OCI-LY7 (cell line): ENCODE measurements at regions not wholly inside any gene's neighbourhood (a gene's known extent, or its start where the extent isn't known, plus 50 kb on each side); places are given as distances from the start of the nearest gene placed in this dataset.
A peak's percentile ranks its signal among the peaks of the same experiment; 100 is the strongest.

Experiments
- BruUV-seq: library from RNA; stranded (reverse); fragments of 400-500 nt; replicated peaks from 2 replicates; lab custom pipeline; 2021; lab: Mats Ljungman, UMichigan
- CTCF ChIA-PET: fragments of 300-600 bp; sonication (Branson Sonifier 250); formaldehyde crosslinking; loops from one replicate; lab custom pipeline; 2022; ENCODE audit warnings: antibody characterized with exemption; ENCODE audit not compliant: unreplicated experiment; lab: Charles Lee
- POLR2A ChIA-PET: fragments of 300-600 bp; sonication (Branson Sonifier 250); formaldehyde crosslinking; loops from one replicate; lab custom pipeline; 2022; ENCODE audit warnings: antibody characterized with exemption; lab: Charles Lee
- DNase-seq: peaks from one replicate; pipeline ENCODE4 v3.0.0-alpha.2; 2015; ENCODE audit warnings: low spot score
- H2AFZ ChIP-seq: fragments of 200-600 bp; sonication (generic), shearing (Covaris generic); 2 replicates; pipeline ENCODE4 v1.6.1; 2014; ENCODE audit warnings: mild to moderate bottlenecking, antibody characterized with exemption, low read length, moderate library complexity
- H3K27ac ChIP-seq: fragments of 200-600 bp; sonication (generic); 2 replicates; pipeline ENCODE4 v1.5.1; 2014; ENCODE audit warnings: mixed run types, low read depth, mild to moderate bottlenecking, moderate library complexity, low read length, inconsistent platforms; ENCODE audit not compliant: poor library complexity, severe bottlenecking
- H3K36me3 ChIP-seq: fragments of 200-600 bp; sonication (generic); 2 replicates; pipeline ENCODE4 v1.6.1; 2014; ENCODE audit warnings: mild to moderate bottlenecking, antibody characterized with exemption, low read length, moderate library complexity, mixed read lengths; ENCODE audit not compliant: insufficient read depth
- H3K4me1 ChIP-seq: fragments of 200-600 bp; sonication (generic); 2 replicates; pipeline ENCODE4 v1.5.1; 2014; ENCODE audit warnings: mild to moderate bottlenecking, low read length; ENCODE audit not compliant: insufficient read depth, poor library complexity, severe bottlenecking
- H3K4me2 ChIP-seq: fragments of 200-600 bp; sonication (generic); 2 replicates; pipeline ENCODE4 v1.6.1; 2014; ENCODE audit warnings: mild to moderate bottlenecking, low read length
- H3K4me3 ChIP-seq: fragments of 200-600 bp; sonication (generic); 2 replicates; pipeline ENCODE4 v1.5.1; 2014; ENCODE audit warnings: mild to moderate bottlenecking, low read depth, low read length; ENCODE audit not compliant: poor library complexity, severe bottlenecking
- H3K79me2 ChIP-seq: fragments of 200-600 bp; sonication (generic); 2 replicates; pipeline ENCODE4 v1.6.1; 2016; ENCODE audit warnings: low read depth, mild to moderate bottlenecking, low read length, moderate library complexity, mixed read lengths; ENCODE audit not compliant: insufficient read depth
- H3K9me2 ChIP-seq: fragments of 200-600 bp; sonication (generic); 2 replicates; pipeline ENCODE4 v1.6.1; 2016; ENCODE audit warnings: mild to moderate bottlenecking, low read length, mixed read lengths; ENCODE audit not compliant: insufficient read depth
- H3K9me3 ChIP-seq: fragments of 200-600 bp; sonication (generic); 2 replicates; pipeline ENCODE4 v1.6.1; 2014; ENCODE audit warnings: mild to moderate bottlenecking, mixed run types, low read length, mixed read lengths
- H4K20me1 ChIP-seq: fragments of 200-600 bp; sonication (generic); 2 replicates; pipeline ENCODE4 v1.6.1; 2014; ENCODE audit warnings: mild to moderate bottlenecking, antibody characterized with exemption, low read length, moderate library complexity, mixed read lengths; ENCODE audit not compliant: insufficient read depth
- CTCF ChIP-seq: fragments of 200-600 bp; sonication (generic); conservative IDR thresholded peaks from 2 replicates; pipeline ENCODE4 v1.5.1; 2014; ENCODE audit warnings: mild to moderate bottlenecking, antibody characterized with exemption, low read length, moderate library complexity, mixed read lengths
- EZH2phosphoT487 ChIP-seq: fragments of 200-600 bp; sonication (generic); IDR thresholded peaks from 2 replicates; pipeline ENCODE4 v1.6.1; 2018; ENCODE audit warnings: low read depth, borderline replicate concordance, mild to moderate bottlenecking, mixed run types, antibody characterized with exemption, low read length, moderate library complexity, mixed read lengths
- intact Hi-C: fragments of 100-400 bp; cut with micrococcal nuclease; formaldehyde crosslinking; loops from one replicate; pipeline ENCODE4 v1.10.0; 2022; ENCODE audit not compliant: unreplicated experiment

DNA sequence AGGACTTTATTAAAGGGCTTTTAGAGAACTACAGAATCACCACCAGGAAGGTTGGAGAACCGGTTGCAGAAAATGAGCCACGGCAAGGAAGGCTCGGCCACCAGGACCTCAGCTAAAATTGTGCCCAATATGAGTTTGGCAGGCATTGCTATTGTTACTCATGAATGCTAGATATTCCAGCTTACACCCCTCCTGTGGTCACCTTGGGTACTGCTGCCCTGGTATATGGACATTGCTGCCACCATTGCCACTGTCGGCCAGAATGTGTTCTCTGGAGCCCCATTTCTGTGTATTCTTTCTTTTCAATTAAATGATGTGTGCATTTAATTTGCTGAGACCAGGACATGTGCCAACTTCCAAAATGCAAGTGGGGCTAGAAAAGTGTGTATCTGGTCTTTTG, 626.7 kb upstream of the BOD1L1 start:
- Histone ChIP-seq H3K9me2 (no peaks in the 10 kb centered on the region), H3K36me3 (no peaks in the 10 kb centered on the region), H3K4me3 (no peak overlapping the region), H3K4me2 (no peak overlapping the region), H2AFZ (no peak overlapping the region), H3K79me2 (no peaks in the 10 kb centered on the region), H4K20me1 (no peaks in the 10 kb centered on the region), H3K9me3 (no peaks in the 10 kb centered on the region), H3K4me1 (no peaks in the 10 kb centered on the region), H3K27ac (no peak overlapping the region)
- peak; percentile 8 for DNase-seq
- POLR2A ChIA-PET = no interaction called here
- BruUV-seq = no TSS peak
- CTCF ChIA-PET = no interaction called here
- intact Hi-C loops = no loop called here
- no peak for TF ChIP-seq EZH2phosphoT487
- peak; percentile 59 for TF ChIP-seq CTCF

DNA sequence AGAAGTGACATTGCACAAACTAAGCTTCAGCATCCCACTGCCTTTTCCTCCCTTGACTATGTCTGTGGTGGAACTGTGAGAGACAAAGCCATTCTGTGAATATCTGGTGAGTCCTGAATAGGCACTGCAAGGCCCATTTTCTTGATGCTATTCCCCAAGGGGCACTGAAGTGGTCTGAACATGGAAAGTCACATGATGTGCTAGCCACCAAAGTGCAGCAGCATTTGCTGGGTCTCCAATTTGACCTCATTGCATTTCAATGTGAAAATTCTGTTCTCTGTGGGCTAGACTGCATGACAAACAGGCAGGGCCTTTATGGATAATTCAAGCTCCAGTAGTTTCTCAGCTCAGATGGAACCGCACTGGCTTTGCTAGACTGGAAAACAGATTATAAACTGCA, 627.4 kb upstream of the BOD1L1 start:
- no peaks in the 10 kb centered on the region for H3K9me3 ChIP-seq
- no peak overlapping the region for H2AFZ ChIP-seq
- no peaks in the 10 kb centered on the region for H4K20me1 ChIP-seq
- intact Hi-C loops = no loop called here
- H3K79me2 ChIP-seq = no peaks in the 10 kb centered on the region
- no peaks in the 10 kb centered on the region for H3K36me3 ChIP-seq
- POLR2A ChIA-PET = interaction anchor here (0.7 kb wide), 1 partner anchor 33 kb away, joined by 9 read pairs; no protein-coding TSS in a partner anchor
- H3K9me2 ChIP-seq = no peaks in the 10 kb centered on the region
- H3K27ac ChIP-seq = no peak overlapping the region
- H3K4me3 ChIP-seq = no peak overlapping the region
- no TSS peak for BruUV-seq
- no peaks in the 10 kb centered on the region for H3K4me1 ChIP-seq
- no peak overlapping the region for H3K4me2 ChIP-seq
- TF ChIP-seq CTCF (no peak), EZH2phosphoT487 (no peak)
- DNase-seq = no peak
- CTCF ChIA-PET = no interaction called here

DNA sequence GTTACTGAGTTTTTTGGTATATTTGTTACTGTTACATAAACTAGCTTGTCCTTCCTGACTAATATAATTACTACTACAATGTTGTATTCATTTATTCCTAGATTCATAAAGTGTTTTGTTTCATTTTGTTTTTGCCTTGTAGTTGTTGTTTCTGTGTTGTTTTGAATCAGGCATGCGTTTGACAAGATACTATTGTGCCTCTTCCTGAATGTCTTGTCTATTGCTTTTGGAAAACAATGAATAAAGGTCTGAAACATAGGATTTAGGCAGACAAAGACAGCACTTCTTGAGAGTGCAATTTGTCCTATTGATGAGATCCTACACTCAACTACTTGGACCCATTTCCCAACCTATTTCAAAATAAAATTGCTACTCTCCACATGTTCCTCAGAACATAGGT, 630.4 kb upstream of the BOD1L1 start:
- no peaks in the 10 kb centered on the region for H3K79me2 ChIP-seq
- no peaks in the 10 kb centered on the region for H4K20me1 ChIP-seq
- POLR2A ChIA-PET = interaction anchor here (0.5 kb wide), 1 partner anchor 69 kb away, joined by 3 read pairs; no protein-coding TSS in a partner anchor
- TF ChIP-seq CTCF (no peak), EZH2phosphoT487 (no peak)
- H3K9me3 ChIP-seq = no peaks in the 10 kb centered on the region
- H3K4me1 ChIP-seq = no peaks in the 10 kb centered on the region
- BruUV-seq = no TSS peak
- no peak overlapping the region for H3K4me3 ChIP-seq
- no peak overlapping the region for H2AFZ ChIP-seq
- H3K9me2 ChIP-seq = no peaks in the 10 kb centered on the region
- no peak for DNase-seq
- intact Hi-C loops = no loop called here
- no peak overlapping the region for H3K27ac ChIP-seq
- H3K4me2 ChIP-seq = no peak overlapping the region
- H3K36me3 ChIP-seq = no peaks in the 10 kb centered on the region
- CTCF ChIA-PET = no interaction called here
